ENCODE measurements at regions not wholly inside any gene's neighbourhood (a gene's known extent, or its start where the extent isn't known, plus 50 kb on each side); places are given as distances from the start of the nearest gene placed in this dataset.

DNA sequence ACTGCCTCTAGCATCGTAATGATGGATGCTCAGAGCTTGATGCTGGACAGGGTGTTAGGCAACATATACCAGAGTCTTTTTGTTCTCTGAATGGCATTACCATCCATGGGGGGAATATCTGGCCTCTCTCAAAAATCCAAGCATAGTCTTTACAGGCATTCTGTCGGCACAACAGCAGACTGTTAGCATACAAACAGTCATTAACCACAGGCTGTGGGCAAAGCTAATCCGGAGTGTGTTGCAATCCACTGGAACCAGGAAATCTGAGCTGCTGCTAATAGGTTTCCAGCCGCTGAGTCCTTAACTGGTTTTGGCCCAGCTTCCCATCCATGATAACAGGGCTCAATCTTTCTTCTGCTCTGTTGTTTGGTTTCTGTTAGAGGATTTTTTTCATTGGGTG is 371.9 kb downstream of the HS3ST3B1 start:
- Histone ChIP-seq H3K4me3 (ENCODE audit: severe bottlenecking) (no peak overlapping the region), H3K27ac (ENCODE audit: poor library complexity, severe bottlenecking) (no peak overlapping the region), H3K27me3 (ENCODE audit: insufficient read depth, poor library complexity, severe bottlenecking) (no peaks in the 10 kb centered on the region), H3K36me3 (ENCODE audit: low read depth) (no peaks in the 10 kb centered on the region), H3K9me3 (ENCODE audit: severe bottlenecking) (no peaks in the 10 kb centered on the region), H3K4me1 (ENCODE audit: insufficient read depth, poor library complexity, severe bottlenecking) (no peaks in the 10 kb centered on the region)
- no peak for TF ChIP-seq CTCF (IDR thresholded peaks at IDR 0.05; ENCODE audit: poor library complexity, severe bottlenecking)
- DNase-seq (ENCODE audit: low spot score) (no peak), ATAC-seq (ENCODE audit: low read depth) (peak; percentile 79)

- H3K9me3 ChIP-seq (ENCODE audit: severe bottlenecking) = no peaks in the 10 kb centered on the region
- H3K36me3 ChIP-seq (ENCODE audit: low read depth) = no peaks in the 10 kb centered on the region
- ATAC-seq (ENCODE audit: low read depth) (no peak), DNase-seq (ENCODE audit: low spot score) (no peak)
- H3K27me3 ChIP-seq (ENCODE audit: insufficient read depth, poor library complexity, severe bottlenecking) = no peaks in the 10 kb centered on the region
- H3K27ac ChIP-seq (ENCODE audit: poor library complexity, severe bottlenecking) = no peak overlapping the region
- no peaks in the 10 kb centered on the region for H3K4me1 ChIP-seq (ENCODE audit: insufficient read depth, poor library complexity, severe bottlenecking)
- TF ChIP-seq CTCF (IDR thresholded peaks at IDR 0.05; ENCODE audit: poor library complexity, severe bottlenecking) = no peak
- no peak overlapping the region for H3K4me3 ChIP-seq (ENCODE audit: severe bottlenecking)
Measured at GRCh38 chr17:14670861-14671260, 370.0 kb downstream of the HS3ST3B1 start.

GRCh38 chr17:14664511-14664910 is 363.6 kb downstream of the HS3ST3B1 start:
- no peaks in the 10 kb centered on the region for H3K4me1 ChIP-seq (ENCODE audit: insufficient read depth, poor library complexity, severe bottlenecking)
- TF ChIP-seq CTCF (IDR thresholded peaks at IDR 0.05; ENCODE audit: poor library complexity, severe bottlenecking) = no peak
- no peaks in the 10 kb centered on the region for H3K36me3 ChIP-seq (ENCODE audit: low read depth)
- no peaks in the 10 kb centered on the region for H3K27me3 ChIP-seq (ENCODE audit: insufficient read depth, poor library complexity, severe bottlenecking)
- DNase-seq (ENCODE audit: low spot score) = no peak
- no peak overlapping the region for H3K4me3 ChIP-seq (ENCODE audit: severe bottlenecking)
- no peak for ATAC-seq (ENCODE audit: low read depth)
- H3K9me3 ChIP-seq (ENCODE audit: severe bottlenecking) = no peaks in the 10 kb centered on the region
- no peak overlapping the region for H3K27ac ChIP-seq (ENCODE audit: poor library complexity, severe bottlenecking)

- no peak overlapping the region for H3K4me3 ChIP-seq (ENCODE audit: severe bottlenecking)
- DNase-seq (ENCODE audit: low spot score) (no peak), ATAC-seq (ENCODE audit: low read depth) (no peak)
- H3K9me3 ChIP-seq (ENCODE audit: severe bottlenecking) = no peaks in the 10 kb centered on the region
- no peaks in the 10 kb centered on the region for H3K36me3 ChIP-seq (ENCODE audit: low read depth)
- no peaks in the 10 kb centered on the region for H3K27me3 ChIP-seq (ENCODE audit: insufficient read depth, poor library complexity, severe bottlenecking)
- TF ChIP-seq CTCF (IDR thresholded peaks at IDR 0.05; ENCODE audit: poor library complexity, severe bottlenecking) = no peak
- H3K4me1 ChIP-seq (ENCODE audit: insufficient read depth, poor library complexity, severe bottlenecking) = no peaks in the 10 kb centered on the region
- H3K27ac ChIP-seq (ENCODE audit: poor library complexity, severe bottlenecking) = no peak overlapping the region
Measured at GRCh38 chr17:14641117-14641516, 340.2 kb downstream of the HS3ST3B1 start.

GRCh38 chr17:14637260-14637659 is 336.4 kb downstream of the HS3ST3B1 start:
- Histone ChIP-seq H3K4me1 (ENCODE audit: insufficient read depth, poor library complexity, severe bottlenecking) (no peaks in the 10 kb centered on the region), H3K27ac (ENCODE audit: poor library complexity, severe bottlenecking) (no peak overlapping the region), H3K9me3 (ENCODE audit: severe bottlenecking) (no peaks in the 10 kb centered on the region), H3K27me3 (ENCODE audit: insufficient read depth, poor library complexity, severe bottlenecking) (no peaks in the 10 kb centered on the region), H3K36me3 (ENCODE audit: low read depth) (no peaks in the 10 kb centered on the region), H3K4me3 (ENCODE audit: severe bottlenecking) (no peak overlapping the region)
- TF ChIP-seq CTCF (IDR thresholded peaks at IDR 0.05; ENCODE audit: poor library complexity, severe bottlenecking) = no peak
- DNase-seq (ENCODE audit: low spot score) (no peak), ATAC-seq (ENCODE audit: low read depth) (no peak)

All from RWPE2 (cell line).